Activated T-cell treated with anti-CD3 and anti-CD28 coated beads for 24 hours (primary cell): ENCODE measurements at regions not wholly inside any gene's neighbourhood (a gene's known extent, or its start where the extent isn't known, plus 50 kb on each side); places are given as distances from the start of the nearest gene placed in this dataset.
A peak's percentile ranks its signal among the peaks of the same experiment; 100 is the strongest.
"Not testable (repeated sequence)": the region's sequence is repeated elsewhere in the genome, so short reads cannot be mapped to it uniquely, and the experiment has no call there.

Experiments used
- DNase-seq: peaks from one replicate; pipeline ENCODE4 v3.0.0-alpha.2; 2020; ENCODE audit warnings: low read depth

DNA sequence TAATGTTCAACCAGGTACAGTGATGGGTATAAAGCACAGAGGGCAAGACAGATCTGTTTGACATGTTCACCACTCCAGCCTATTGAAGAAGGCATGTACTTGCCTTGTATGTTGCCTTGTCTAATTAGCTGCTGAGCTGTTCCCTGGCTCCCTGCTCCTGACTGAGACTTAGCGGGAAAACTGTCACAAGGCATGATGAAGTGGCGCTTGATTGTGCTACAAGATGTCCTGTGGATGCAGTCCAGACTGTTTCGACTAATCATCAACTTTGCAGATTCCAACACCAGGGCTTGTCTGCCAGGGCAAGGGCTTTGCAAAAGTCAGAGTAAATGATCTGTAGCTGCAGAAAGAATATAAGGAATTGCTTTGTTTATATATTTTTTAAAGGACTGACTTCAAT is 136.2 kb upstream of the NRBF2 start:
- no peak for DNase-seq

DNA sequence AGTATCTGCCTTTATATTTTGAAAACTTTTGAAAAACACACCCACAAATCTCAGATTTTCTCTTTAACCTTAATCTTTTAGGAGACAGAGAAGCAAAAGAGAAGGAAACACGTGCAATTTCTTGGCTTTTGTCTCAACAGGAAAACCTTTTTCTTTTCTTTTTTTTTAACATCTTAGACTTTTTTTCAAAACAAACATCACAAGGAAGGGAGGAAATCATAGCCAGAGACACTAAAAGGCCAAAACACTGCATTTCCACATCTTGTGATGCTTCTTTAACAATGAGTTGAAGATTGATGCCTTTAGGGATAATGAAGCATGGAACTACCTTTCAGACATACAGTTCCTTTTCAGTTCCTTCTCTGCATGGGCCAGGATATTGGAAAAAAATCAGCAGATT is 136.6 kb upstream of the NRBF2 start:
- no peak for DNase-seq

DNA sequence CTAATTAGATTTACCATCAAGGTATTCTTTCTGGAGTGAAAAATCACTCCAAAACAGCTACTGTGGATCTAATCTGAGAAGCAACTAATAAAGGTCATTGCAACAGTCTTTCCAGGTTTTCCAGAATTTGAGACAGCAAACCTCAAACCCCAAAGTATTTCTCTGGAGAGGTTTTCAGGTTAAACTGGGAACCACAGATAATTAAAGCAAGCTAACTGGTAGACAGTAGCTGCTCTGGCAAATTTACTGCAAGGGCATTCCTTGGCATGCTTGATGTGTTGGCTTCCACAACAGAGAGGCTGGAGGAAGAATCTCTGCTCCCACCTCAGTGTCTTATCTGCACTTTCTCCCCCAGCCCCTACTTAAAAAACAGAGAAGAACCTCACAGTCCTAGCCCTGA is 140.0 kb upstream of the NRBF2 start:
- no peak for DNase-seq

DNA sequence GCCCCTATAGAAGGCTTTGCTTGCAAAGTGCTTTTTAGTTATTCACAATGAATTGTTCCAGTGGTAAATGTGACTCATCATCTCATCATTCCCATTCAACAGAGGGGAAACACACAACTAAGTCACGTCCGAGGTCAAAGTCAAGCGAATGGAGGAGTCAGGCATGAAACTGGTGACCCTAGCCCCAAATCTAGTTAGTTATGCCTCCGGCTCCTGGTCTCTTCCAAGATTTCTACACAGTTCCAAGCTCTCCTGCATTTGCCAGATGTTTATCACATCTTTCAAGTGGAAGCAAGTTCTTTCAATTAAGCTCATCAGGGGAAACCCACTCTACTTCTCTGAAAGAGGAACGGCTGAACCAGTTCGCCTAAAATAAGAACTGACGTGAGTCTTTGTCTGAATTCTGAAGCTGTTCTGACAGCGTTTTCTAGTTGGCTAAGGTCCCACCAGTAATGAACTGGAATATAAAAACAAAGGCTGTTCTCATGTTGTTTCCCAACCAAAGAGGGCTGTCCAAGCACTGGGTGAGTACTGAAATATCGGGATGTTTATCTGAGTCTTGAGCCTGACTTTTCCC is 140.9 kb upstream of the NRBF2 start:
- no peak for DNase-seq

DNA sequence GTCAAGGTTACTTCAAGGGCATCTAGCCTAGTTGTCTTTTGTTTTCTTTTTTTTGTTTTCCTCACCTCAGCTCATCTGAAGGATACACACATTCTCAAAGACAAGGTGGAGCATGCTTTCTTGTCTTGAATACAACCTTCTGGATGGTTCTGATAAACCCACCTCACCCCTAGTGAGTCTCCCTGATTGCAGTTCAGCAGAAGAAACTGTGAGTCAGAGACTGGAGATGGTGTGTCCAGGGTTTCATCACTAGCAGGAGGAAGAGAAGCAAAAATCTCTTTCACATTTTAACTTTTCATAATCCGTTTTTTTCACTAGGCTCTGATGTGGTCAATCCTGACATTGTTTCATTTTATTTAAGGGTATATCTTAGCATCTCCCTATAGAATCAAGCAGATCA is 143.0 kb upstream of the NRBF2 start:
- DNase-seq = no peak

DNA sequence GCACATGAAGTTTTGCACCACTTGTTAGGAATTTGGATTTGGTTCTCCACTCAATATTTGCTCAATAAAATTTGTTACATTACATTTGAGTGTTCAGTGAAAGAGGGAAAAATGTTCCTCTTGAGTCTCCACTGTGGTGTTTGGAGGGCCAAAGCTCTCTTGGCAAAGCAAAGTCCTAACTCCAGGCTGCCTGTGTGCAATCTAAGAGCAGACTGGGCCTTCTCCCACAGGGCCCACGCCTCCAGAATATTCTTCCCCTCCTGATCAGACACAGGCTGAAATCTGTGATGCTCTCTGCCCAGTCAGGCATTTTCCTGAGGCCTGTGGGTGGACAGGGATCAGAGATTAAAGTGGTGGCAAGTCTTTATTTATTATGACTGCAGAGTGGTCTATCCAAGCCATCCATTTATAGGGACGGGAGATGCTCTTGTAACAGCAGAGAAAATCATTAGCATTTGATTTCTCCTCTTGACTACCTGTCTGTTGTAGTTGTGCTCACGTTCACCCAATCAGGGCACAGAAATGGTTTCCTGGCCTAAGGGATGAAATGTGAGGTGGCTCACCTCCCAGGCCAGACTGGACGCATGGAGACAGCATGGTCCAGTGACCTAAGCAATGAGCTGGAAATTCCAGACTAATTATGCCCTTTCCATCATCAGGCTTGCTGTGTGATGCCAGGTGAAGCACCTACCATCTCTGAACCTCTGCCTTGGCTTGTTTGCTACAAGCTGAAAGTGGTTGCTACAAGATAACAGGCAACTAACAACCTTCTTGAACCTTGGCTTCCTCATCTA is 147.1 kb upstream of the NRBF2 start:
- DNase-seq = no peak

DNA sequence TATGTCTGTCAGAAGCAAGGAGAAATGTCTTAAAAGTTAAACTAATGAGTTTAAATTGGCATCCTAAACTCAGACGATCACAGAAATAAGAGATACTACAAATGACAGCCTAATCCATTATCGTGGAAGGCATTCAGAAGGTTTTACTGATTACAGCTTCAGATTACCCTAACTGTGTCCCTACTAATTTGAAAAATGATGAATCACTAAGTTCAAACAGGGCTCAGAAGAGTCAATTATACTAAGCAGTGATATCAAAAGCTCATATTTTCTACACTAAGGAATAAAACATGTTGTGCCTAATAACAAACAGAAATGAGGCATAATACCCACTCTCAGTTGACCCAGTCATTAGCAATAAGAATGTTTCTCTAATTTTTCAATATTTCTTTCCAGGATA is 152.0 kb upstream of the NRBF2 start:
- no peak for DNase-seq

DNA sequence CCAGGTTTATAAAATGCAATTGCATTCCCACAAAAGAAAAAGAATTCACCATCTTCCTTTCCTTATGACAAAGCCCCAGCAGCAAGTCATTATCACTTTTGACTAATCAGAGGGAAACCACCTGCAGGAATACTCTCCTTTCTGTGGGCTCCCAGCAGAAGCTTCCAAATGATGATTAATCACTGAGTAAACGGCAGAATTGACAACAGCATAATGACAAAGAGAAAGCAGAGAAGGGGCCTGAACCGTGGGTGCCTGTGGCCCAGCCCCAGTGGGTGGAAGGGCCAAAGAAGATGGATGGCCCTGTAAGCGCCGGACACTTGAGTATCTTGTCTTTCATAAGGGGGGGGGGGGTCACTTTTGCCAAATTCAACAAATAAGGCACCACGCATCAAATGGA is 152.4 kb upstream of the NRBF2 start:
- peak; percentile 32 for DNase-seq

DNA sequence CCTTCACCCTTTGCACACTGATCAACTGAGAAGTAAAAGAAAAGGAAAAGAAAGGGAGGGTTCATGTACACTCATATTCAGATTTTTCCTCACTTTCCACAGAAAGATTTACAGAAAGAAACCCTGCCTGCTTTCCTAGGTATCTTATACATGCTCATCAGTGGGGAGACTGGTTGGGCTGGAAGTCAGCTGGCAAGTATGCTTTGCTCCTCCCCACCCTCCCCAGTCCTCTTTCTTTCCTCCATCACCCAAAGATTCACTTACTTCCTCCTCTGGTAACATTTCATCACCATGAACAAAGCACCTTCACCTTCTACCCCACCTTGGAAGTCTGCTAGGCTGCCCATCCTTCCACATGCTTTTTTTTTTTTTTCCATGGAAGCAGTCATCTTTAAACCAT is 153.2 kb upstream of the NRBF2 start:
- no peak for DNase-seq

DNA sequence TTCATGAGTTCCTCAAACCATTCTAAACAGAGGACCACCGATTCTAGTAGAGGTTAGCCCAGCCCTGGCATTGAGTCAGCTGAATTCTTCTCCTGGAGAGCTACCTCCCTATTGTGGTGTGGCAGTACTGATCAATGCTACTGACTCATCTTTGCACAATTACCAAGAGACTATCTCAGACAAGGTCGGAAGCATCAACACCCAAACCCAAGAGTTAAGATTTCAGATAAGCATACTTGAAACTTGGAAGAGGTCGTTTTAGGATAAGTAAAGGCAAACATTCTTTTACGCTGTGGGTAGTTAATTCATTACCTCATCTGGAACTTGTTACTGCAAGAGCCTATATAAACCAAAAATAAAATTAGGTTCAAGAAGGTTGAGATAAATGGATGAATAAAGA is 154.6 kb upstream of the NRBF2 start:
- no peak for DNase-seq

DNA sequence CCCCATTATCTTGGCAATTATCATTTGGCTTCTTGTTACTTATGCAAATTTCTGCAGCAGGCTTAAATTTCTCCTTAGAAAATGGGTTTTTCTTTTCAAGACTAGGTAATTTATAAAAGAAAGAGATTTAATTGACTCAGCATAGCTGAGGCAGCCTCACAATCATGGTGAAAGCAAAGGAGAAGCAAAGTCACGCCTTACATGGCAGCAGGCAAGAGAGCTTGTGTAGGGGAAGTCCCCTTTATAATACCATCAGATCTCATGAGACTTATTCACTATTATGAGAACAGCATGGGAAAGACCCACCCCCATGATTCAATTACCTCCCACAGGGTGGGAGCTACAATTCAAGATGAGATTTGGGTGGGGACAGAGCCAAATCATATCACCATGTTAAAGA is 158.3 kb upstream of the NRBF2 start:
- DNase-seq = not testable (repeated sequence)

DNA sequence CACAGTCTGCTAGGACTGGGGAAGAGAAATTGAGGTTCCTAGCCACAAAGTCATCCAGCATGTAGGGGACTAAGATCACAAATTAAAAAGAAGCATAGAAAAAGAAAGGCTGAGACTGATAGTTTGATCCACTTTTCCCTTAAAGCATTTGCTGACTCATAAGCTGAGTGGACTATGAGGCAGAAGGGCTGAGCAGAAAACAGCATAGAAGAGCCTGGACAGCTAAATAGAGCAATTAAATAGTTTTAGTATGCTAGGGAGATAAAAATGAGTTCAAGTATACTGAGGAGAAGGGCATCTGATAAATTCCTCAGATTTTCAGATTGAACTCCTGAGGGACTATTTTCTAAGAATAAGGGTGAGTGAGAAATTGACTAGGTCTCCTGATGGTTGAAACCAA is 155.9 kb upstream of the EGR2 start:
- DNase-seq = no peak

DNA sequence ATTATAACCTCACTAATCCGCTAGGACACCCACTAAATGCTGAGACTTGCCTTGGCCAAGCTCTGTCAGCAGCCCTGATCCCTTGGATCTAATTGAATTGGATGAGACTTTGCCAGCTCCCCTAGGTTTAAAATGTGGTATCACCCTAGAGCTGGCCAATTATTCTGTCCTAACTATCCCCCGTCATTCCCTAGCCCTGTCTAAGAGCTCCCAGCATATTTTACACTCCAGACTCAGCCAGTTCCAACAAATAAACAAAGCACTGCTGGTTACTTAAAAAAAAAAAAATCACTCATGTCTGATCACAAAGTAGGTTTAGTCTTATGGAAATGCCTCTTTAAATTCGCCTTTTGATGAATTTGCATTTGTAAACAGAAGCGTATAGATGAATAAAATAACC is 147.9 kb upstream of the EGR2 start:
- no peak for DNase-seq

DNA sequence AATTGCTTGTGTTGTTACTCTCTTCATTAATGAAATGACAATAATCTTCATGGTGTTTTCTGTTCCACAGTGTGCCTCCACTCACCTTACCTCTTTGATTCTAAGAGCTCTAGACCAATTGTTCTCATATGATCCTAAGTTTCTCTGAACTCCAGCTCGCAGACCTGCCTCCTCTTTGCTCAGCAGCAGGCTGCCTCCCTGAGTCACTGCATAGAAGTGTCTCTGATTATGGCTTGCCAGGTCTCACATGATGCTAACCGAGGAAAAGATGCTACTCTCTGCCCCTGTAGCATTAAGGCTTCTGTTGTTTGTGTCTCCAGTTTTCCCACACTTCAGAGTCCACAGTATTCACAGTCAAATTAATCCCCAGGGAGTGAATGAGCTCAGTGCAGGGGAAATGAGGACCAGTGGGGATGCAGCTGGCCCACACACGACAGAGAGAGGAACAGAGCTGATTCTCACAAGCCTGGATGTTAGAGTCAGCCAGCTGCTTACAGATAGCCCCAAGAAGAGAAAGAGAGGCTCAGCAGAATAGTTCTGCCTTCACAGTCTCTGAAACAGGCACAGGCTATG is 145.9 kb upstream of the EGR2 start:
- DNase-seq = no peak

DNA sequence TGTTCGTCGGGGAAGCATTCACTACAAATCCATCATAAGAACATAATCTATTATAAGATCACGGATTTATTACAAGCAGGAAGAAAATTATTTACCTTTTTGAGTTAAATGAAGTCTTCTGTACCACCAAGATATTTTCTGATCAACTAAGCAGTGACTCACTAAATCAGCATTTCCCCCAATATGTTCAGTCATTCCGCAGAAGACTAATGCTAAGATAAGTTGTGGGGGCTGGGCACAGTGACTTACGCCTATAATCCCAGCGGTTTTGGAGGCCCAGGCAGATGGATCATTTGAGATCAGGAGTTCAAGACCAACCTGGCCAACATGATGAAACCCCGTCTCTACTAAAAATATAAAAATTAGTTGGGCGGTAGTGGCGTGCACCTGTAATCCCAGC is 144.2 kb upstream of the EGR2 start:
- DNase-seq = no peak

DNA sequence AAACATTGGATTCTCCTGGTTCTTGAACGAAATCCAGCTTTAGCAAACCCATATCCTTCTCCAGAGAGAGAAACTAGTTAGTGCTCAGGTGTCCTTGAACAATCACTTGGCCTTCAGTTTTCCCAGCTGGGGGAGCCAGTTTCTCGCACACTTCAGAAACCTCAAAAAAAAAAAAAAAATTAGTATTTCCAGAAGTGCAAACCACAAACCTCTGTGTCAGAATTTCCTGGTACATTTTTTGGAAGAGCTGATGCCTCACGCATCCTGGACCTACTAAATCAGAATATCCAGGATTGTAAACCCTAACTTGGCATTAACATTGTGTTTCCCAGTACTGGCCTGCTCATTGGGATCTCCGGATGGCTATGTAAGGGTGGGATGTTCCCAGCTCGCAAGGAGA is 143.4 kb upstream of the EGR2 start:
- DNase-seq = no peak

DNA sequence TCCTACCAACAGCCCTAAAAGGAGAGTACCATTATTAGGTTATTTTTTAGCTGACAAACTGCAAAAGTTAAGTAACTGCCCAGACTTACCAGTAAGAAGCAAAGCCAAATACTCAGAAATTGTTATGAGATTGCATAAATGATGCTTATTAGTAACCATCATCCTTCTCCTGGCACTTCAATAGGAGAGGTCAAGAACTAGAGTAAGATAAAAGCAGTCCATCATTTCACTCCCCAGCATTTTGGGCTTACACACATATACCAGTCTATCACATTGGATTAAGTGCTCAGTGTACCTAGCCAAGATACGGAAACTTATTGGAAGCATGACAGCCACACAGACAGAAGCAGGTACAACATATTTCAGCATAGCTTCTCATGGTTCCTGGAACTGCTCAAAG is 142.8 kb upstream of the EGR2 start:
- no peak for DNase-seq

DNA sequence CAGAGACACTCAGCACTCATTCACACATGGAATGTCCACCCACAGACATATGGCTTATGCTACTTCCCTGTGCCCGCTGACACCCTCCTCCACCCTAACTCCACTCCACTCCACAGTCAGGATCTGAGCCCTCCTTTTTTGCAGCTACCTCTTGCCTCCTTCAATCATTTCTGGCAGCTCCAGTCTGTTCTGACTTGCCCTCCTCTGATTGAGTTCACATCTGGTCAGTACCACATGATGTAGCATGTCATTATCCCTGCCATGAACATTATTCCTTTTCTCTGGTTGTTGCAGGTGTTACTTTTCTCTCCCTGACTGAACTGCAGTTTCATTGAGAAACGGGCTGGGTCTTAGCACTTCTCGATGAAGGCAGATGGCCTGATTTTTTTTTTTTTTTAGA is 130.1 kb upstream of the EGR2 start:
- no peak for DNase-seq

DNA sequence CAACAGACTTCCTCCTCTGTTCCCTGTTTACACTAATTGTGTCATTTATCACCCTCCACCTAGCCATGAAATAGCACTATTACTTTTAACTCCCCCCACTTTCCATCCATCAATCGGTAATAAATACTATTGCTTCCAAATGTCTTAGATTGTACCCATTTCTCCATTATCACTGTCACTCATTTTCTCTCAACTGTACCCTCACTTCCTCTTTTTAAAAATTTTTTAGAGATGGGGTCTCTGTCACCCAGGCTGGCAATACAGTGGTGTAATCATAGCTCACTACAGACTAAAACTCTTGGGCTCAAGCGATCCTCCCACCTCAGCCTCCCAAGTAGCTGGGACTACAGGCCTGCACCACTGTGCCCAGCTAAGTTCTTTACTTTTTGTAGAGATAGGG is 123.5 kb upstream of the EGR2 start:
- DNase-seq = no peak

DNA sequence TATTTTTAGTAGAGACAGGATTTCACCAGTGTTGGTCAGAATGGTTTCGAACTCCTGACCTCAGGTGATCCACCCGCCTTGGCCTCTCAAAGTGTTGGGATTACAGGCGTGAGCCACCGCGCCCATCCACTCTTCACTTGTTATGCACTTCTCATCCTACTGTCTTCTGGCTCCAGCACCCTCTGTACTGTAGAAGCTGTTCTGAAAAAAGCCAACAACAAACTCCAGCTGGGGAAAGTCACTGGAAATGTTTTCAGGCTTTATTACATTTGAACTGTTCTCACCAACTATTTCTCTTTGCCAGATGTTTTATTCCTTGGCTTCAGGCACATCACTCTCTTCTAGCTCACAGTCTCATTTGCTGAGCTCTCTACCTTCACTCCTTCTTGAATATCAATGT is 122.5 kb upstream of the EGR2 start:
- no peak for DNase-seq

DNA sequence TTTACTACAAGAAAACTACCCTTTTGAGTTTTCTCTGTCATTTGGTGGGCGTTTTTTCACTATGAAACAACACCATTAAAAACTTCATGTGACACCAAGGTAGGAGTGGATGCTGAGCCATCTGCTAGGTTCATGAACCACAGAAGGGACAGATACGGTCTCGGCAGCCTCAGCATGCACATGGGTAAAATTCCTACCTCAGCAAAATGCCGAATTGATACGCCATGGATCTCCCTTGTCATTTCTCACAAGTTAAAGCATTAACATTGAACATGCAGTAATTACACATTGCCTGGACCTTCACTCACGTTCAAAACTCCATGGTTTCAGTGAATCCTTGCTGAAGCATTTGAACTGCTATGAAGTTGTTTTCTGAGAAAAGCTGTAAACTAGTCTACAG is 121.5 kb upstream of the EGR2 start:
- no peak for DNase-seq

DNA sequence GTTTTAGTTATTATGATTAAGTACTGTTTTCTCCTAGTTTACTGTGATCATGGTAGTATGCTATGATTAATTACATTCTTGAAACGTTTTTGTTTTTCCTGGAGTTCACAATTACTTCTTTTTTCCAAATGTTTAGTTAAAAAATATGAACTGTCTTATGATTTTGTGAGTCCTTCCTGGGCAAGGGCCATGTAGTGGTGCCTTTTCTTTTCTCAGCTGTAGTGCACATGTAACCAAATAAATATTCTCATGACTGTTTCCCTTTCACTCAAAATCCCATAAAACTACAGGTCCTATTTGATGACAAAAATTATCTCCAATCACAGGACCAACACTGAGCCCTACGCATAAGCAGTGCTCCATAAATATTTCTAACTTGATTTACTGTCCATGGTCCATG is 118.9 kb upstream of the EGR2 start:
- no peak for DNase-seq

DNA sequence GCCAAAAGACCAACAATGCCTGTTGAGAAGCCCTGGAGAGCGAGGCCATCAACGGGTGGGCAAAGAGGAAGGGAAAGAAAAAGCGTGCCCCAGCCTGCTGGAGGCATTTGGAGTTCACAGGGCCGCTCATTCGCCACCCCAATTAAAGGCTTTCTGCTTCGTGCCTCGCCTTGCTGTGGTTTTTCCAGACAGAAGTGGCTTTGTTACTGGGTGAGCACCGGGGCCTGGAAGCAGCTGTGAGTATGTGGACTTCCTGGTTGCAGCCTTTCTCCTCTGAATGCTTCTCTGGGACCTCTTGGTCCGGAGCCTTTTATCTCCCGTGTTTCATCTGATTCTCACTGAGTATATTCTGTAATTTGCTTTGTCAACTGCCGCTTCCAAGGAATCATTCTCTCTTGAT is 118.1 kb upstream of the EGR2 start:
- DNase-seq = no peak

DNA sequence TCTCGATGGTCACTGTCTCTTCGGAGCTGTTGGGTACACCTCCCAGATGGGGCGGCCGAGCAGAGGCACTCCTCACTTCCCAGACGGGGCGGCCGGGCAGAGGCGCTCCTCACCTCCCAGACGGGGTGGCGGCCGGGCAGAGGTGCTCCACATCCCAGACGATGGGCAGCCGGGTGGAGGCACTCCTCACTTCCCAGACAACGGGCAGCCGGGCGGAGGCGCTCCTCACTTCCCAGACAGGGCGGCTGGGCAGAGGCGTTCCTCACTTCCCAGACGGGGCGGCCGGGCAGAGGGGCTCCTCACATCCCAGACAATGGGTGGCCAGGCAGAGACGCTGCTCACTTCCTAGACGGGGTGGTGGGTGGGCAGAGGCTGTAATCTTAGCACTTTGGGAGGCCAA is 112.6 kb upstream of the EGR2 start:
- DNase-seq = not testable (repeated sequence)
